Endothelial cell of umbilical vein (primary cell): ENCODE measurements at regions not wholly inside any gene's neighbourhood (a gene's known extent, or its start where the extent isn't known, plus 50 kb on each side); places are given as distances from the start of the nearest gene placed in this dataset.

Source experiments
- BruUV-seq: library from RNA; stranded (reverse); fragments of 400-500 nt; replicated peaks from 2 replicates; lab custom pipeline; 2021; lab: Mats Ljungman, UMichigan
- CTCF ChIA-PET: fragments of 300-600, 350-600 bp; sonication (Branson Sonifier 250); formaldehyde crosslinking; loops from one replicate; lab custom pipeline; 2021; ENCODE audit warnings: antibody characterized with exemption, inconsistent platforms; lab: Charles Lee
- POLR2A ChIA-PET: fragments of 300-600, 350-600 bp; sonication (Branson Sonifier 250); formaldehyde crosslinking; loops from one replicate; lab custom pipeline; 2021; ENCODE audit warnings: antibody characterized with exemption, inconsistent platforms; lab: Charles Lee
- DNase-seq: peaks from one replicate; pipeline ENCODE4 v3.0.0-alpha.2; 2011; ENCODE audit warnings: low read depth, low spot score
- FAIRE-seq: peaks from 2 replicates; lab custom pipeline; 2011; peaks lifted over from hg19 to GRCh38; lab: Jason Lieb, UNC
- H2AFZ ChIP-seq: 2 replicates; pipeline ENCODE4 v1.6.0; 2012; ENCODE audit warnings: low read depth, low read length, control low read depth, inconsistent platforms
- H3K27ac ChIP-seq: 2 replicates; pipeline ENCODE4 v1.5.1; 2011; ENCODE audit warnings: low read depth, mild to moderate bottlenecking, control low read depth, low read length, moderate library complexity; ENCODE audit not compliant: insufficient read depth
- H3K27me3 ChIP-seq, 2 experiments: 2 replicates each; pipeline versions ENCODE4 v1.6.0 to v1.6.1; 2011; ENCODE audit warnings: low read length in 2 of 2, mixed read lengths in 1 of 2; ENCODE audit not compliant: control insufficient read depth in 2 of 2, insufficient read depth in 2 of 2
- H3K36me3 ChIP-seq, 2 experiments: 2 replicates in 1 of 2; 3 replicates in 1 of 2; pipeline ENCODE4 v1.5.1; 2011; ENCODE audit warnings: low read length in 2 of 2, mild to moderate bottlenecking in 1 of 2, moderate library complexity in 1 of 2; ENCODE audit not compliant: control insufficient read depth in 2 of 2, insufficient read depth in 2 of 2; ENCODE audit errors: extremely low read depth in 1 of 2
- H3K4me1 ChIP-seq: 3 replicates; pipeline ENCODE4 v1.5.1; 2011; ENCODE audit warnings: mild to moderate bottlenecking, low read length; ENCODE audit not compliant: control insufficient read depth, insufficient read depth; ENCODE audit errors: extremely low read depth
- H3K4me2 ChIP-seq: 2 replicates; pipeline ENCODE4 v1.6.1; 2011; ENCODE audit warnings: low read length, control low read depth, mixed read lengths; ENCODE audit not compliant: insufficient read depth
- H3K4me3 ChIP-seq, 3 experiments: fragments of 200-600 bp in 1 of 3; sonication (generic), shearing (Covaris generic) in 1 of 3; replicated peaks in 1 of 3; 2 replicates each; pipeline ENCODE4 v1.5.1; 2011 to 2016; ENCODE audit warnings: control low read depth in 3 of 3, low read length in 3 of 3, mild to moderate bottlenecking in 2 of 3, inconsistent platforms in 1 of 3, low read depth in 1 of 3, moderate library complexity in 1 of 3; ENCODE audit not compliant: insufficient read depth in 1 of 3
- H3K79me2 ChIP-seq: 2 replicates; pipeline ENCODE4 v1.6.0; 2012; ENCODE audit warnings: low read length, inconsistent platforms; ENCODE audit not compliant: control insufficient read depth, insufficient read depth
- H3K9ac ChIP-seq: replicated peaks from 2 replicates; pipeline ENCODE3; 2011; ENCODE audit warnings: low read length, control low read depth; ENCODE audit not compliant: insufficient read depth; ENCODE audit errors: extremely low read depth
- H3K9me1 ChIP-seq: replicated peaks from 3 replicates; pipeline ENCODE4 v1.6.0; 2011; ENCODE audit warnings: mild to moderate bottlenecking, low read length; ENCODE audit not compliant: control insufficient read depth, insufficient read depth; ENCODE audit errors: extremely low read depth
- H3K9me3 ChIP-seq: replicated peaks from 2 replicates; pipeline ENCODE4 v1.5.1; 2012; ENCODE audit warnings: low read length, inconsistent platforms; ENCODE audit not compliant: control insufficient read depth, insufficient read depth
- H4K20me1 ChIP-seq: replicated peaks from 2 replicates; pipeline ENCODE3; 2011; ENCODE audit warnings: mild to moderate bottlenecking, low read length; ENCODE audit not compliant: control insufficient read depth, insufficient read depth; ENCODE audit errors: extremely low read depth
- CTCF ChIP-seq, 2 donors: IDR thresholded peaks; 1 replicate in 1 of 2; 2 replicates in 1 of 2; pipeline ENCODE4 v1.5.1; 2011; ENCODE audit warnings: low read length in 2 of 2, mild to moderate bottlenecking in 2 of 2, moderate library complexity in 2 of 2, control low read depth in 1 of 2, inconsistent platforms in 1 of 2, low read depth in 1 of 2; ENCODE audit not compliant: insufficient read depth in 1 of 2; ENCODE audit errors: extremely low read depth in 1 of 2
- EZH2 ChIP-seq: IDR thresholded peaks from 2 replicates; pipeline ENCODE4 v1.6.1; 2012; ENCODE audit warnings: borderline replicate concordance, low read depth, mild to moderate bottlenecking, moderate library complexity, low read length, inconsistent platforms; ENCODE audit not compliant: severe bottlenecking
- JUN ChIP-seq: IDR thresholded peaks from 2 replicates; pipeline ENCODE4 v1.6.1; 2011; ENCODE audit warnings: borderline replicate concordance, low read depth; ENCODE audit not compliant: insufficient read length, insufficient read depth
- MYC ChIP-seq: IDR thresholded peaks from one replicate; pipeline ENCODE4 v1.6.1; 2011; ENCODE audit warnings: mild to moderate bottlenecking, low read depth, low read length
- POLR2AphosphoS5 ChIP-seq: IDR thresholded peaks from 2 replicates; pipeline ENCODE4 v1.6.1; 2012; ENCODE audit warnings: low read depth, mild to moderate bottlenecking, control low read depth, low read length, moderate library complexity; ENCODE audit not compliant: insufficient read depth
- dilution Hi-C: fragments of 300-500 bp; cut with MboI; formaldehyde crosslinking; loops from one replicate; pipeline ENCODE4 v1.15.0; 2019; ENCODE audit warnings: low sequenced_read_pairs; ENCODE audit not compliant: extremely low pct_ligation_motif_present
- intact Hi-C: fragments of 100-400 bp; cut with micrococcal nuclease; formaldehyde crosslinking; loops from one replicate; pipeline ENCODE4 v1.10.0; 2022

- Histone ChIP-seq H3K4me2 (no peak overlapping the region), H3K9me1 (no peaks in the 10 kb centered on the region), H3K27ac (no peak overlapping the region), H3K36me3 (no peaks in the 10 kb centered on the region), H3K4me3 (no peak overlapping the region), H3K9me3 (no peaks in the 10 kb centered on the region), H4K20me1 (no peaks in the 10 kb centered on the region), H3K79me2 (no peaks in the 10 kb centered on the region), H3K4me1 (no peaks in the 10 kb centered on the region), H3K9ac (no peak overlapping the region), H3K27me3 (no peaks in the 10 kb centered on the region), H2AFZ (no peak overlapping the region)
- no peak for FAIRE-seq
- intact Hi-C loops, result no loop called here
- ChIA-PET POLR2A (no interaction called here), CTCF (interaction anchor here (1.4 kb wide), 1 partner anchor 207 kb away, joined by 4 read pairs; no protein-coding TSS in a partner anchor)
- TF ChIP-seq CTCF (IDR thresholded peaks at IDR 0.05; ENCODE audit: extremely low read depth in 1 of 2, insufficient read depth in 1 of 2, low read depth in 1 of 2, low read length in 2 of 2) (peak; percentile 47 to 64), POLR2AphosphoS5 (no peak)
- dilution Hi-C loops, result no loop called here
- no TSS peak for BruUV-seq
- peak; percentile 27 for DNase-seq
Observed at GRCh38 chr11:135075740-135076139, 663.7 kb upstream of the B3GAT1 start.

- TF ChIP-seq EZH2, result no peak
- TF ChIP-seq CTCF (IDR thresholded peaks at IDR 0.05; ENCODE audit: extremely low read depth in 1 of 2, insufficient read depth in 1 of 2, low read depth in 1 of 2, low read length in 2 of 2), result peak in 1 of 2 donors; percentile 29
- TF ChIP-seq JUN, result no peak
- TF ChIP-seq MYC, result no peak
- Histone ChIP-seq H3K9me1 (no peaks in the 10 kb centered on the region), H3K4me2 (no peak overlapping the region), H3K9me3 (no peaks in the 10 kb centered on the region), H3K4me1 (no peaks in the 10 kb centered on the region), H3K27ac (no peak overlapping the region), H3K9ac (no peak overlapping the region), H4K20me1 (no peaks in the 10 kb centered on the region), H3K79me2 (no peaks in the 10 kb centered on the region), H3K4me3 (no peak overlapping the region), H3K27me3 (no peaks in the 10 kb centered on the region), H2AFZ (no peak overlapping the region), H3K36me3 (no peaks in the 10 kb centered on the region)
- no TSS peak for BruUV-seq
- DNase-seq (peak; percentile 4), FAIRE-seq (no peak)
- intact Hi-C loops (no loop called here), dilution Hi-C loops (no loop called here)
- ChIA-PET CTCF (interaction anchor here (0.6 to 1.4 kb wide), 2 partner anchors 134 to 206 kb away, joined by 3 to 5 read pairs; no protein-coding TSS in a partner anchor), POLR2A (no interaction called here)
Observed at GRCh38 chr11:135074397-135074998, 662.5 kb upstream of the B3GAT1 start.
